HG03521 (cell line): ENCODE measurements at regions not wholly inside any gene's neighbourhood (a gene's known extent, or its start where the extent isn't known, plus 50 kb on each side); places are given as distances from the start of the nearest gene placed in this dataset.
"Not testable (repeated sequence)": the region's sequence is repeated elsewhere in the genome, so short reads cannot be mapped to it uniquely, and the experiment has no call there.

ENCODE experiments used
- ATAC-seq: cut with Tn5 transposase; IDR thresholded peaks from one replicate; pipeline ENCODE4 v1.9.1; 2021; ENCODE audit warnings: mild to moderate bottlenecking, moderate library complexity; ENCODE audit not compliant: unreplicated experiment

DNA sequence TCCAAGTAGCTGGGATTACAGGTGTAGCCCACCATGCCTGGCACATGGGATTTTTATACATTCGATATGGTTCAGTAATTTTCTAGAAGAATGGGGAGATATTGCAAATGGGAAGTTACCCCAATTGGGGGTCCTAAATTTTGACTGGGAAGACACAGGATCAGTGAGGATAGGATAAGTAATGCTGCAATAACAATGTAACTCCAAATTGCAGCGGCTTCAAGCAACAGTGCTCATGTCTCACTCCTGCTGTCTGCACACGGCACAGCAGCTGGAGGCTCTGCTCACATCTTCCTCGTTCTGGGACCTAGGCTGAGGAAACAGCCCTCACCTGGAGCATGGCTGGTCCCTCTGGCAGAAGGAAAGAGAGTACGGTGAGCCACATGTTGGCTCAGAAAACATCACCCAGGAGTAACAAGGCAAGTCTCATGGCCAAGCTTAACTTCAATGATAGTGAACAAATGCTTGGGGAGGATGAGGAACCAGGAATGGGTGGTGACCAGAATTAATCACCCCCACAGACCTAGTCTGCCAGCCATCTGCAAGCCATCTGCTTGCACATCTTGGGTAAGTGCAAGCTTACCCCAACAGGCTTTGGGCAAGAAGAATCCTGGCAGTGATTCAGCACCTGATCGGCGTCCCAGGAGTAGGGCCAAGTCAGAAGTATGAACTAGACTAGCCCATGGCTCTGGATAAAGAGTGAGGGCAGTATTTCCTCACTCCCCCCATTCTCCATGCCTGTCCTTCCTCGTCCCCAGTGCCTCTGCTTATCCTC lies 229.2 kb downstream of the COPRS start:
- no peak for ATAC-seq

DNA sequence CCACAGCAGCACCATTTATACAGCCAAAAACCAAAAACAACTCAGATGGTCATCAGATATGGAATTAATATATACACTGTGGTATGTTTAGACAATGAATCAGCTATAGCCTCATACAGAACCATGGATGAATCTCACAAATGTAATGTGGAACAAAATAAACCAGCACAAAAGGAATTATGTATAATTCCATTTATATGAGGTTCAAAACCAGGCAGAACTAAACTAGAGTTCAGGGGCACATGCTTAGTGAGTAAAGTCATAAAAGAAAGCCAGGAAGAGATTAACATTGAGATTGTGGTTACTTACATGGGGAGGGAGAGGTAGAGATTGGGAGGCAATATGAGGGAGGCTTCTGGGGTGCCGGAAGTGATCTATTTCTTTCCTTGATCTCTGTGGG lies 231.1 kb downstream of the COPRS start:
- no peak for ATAC-seq

DNA sequence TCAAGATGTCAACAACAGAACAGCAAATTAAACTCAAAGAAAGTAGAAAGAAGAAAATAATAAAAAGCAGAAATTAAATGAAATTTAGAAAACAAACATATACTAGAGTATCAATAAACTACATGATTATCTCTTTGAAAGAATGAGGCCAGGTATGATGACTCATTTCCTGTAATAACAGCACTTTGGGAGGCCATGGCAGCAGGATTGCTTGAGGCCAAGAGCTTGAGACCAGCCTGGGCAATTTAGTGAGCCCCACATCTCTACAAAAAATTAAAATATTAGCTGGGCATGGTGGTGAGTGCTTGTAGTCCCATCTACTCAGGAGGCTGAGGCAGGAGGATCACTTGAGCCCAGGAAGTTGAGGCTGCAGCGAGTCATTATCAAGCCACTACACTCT lies 232.5 kb downstream of the RAB11FIP4 start:
- no peak for ATAC-seq

DNA sequence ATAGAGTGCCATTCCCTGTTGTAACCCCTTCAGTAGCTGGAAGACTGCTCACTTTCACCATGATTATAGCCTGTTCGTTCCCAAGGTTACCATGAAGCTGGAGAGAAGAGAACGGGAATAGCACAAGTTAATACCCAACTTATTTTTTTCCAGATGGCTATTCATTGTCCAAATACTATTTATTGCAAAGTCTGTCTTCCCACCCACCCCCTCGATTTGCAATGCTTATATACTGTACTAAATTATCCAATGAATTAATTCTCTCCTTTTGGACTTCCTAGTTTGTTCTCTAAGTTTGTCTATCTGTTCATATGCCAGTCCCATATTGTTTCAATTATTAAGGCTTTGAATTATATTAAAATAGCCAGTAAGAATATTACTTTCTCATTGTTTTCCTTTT lies 231.0 kb downstream of the RAB11FIP4 start:
- no peak for ATAC-seq

DNA sequence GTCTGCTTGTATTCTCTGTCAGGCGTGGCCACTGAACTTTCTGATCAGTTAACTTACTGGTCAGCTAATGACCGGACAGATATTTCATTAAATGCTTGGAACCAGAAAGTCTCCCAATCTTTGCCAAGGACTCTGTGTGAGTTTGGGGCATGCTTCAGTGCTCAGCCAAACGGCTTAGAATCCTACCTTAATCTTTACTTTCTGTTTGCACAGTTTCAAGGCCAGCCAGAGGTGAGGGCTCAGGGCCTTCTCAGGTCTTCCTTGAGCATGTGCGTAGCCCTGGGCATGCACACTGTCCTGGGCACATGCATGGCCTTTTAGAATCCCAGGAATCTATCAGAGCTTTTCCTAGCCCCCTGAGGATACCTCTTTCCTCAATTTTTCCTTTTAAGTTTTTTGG lies 230.1 kb downstream of the RAB11FIP4 start:
- no peak for ATAC-seq

DNA sequence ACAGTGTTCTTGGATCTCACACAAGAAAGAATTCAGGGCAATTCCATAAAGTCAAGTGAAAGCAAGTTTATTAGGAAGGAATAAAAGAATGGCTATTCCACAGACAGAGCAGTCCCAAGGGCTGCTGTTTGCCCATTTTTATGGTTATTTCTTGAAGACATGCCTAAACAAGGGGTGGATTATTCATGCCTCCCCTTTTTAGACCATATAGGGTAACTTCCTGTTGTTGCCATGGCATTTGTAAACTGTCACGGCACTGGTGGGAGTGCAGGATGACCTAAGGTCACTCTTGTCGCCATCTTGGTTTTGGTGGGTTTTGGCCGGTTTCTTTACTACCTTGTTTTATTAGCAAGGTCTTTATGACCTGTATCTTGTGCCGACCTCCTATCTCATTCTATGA lies 219.6 kb downstream of the RAB11FIP4 start:
- not testable (repeated sequence) for ATAC-seq

DNA sequence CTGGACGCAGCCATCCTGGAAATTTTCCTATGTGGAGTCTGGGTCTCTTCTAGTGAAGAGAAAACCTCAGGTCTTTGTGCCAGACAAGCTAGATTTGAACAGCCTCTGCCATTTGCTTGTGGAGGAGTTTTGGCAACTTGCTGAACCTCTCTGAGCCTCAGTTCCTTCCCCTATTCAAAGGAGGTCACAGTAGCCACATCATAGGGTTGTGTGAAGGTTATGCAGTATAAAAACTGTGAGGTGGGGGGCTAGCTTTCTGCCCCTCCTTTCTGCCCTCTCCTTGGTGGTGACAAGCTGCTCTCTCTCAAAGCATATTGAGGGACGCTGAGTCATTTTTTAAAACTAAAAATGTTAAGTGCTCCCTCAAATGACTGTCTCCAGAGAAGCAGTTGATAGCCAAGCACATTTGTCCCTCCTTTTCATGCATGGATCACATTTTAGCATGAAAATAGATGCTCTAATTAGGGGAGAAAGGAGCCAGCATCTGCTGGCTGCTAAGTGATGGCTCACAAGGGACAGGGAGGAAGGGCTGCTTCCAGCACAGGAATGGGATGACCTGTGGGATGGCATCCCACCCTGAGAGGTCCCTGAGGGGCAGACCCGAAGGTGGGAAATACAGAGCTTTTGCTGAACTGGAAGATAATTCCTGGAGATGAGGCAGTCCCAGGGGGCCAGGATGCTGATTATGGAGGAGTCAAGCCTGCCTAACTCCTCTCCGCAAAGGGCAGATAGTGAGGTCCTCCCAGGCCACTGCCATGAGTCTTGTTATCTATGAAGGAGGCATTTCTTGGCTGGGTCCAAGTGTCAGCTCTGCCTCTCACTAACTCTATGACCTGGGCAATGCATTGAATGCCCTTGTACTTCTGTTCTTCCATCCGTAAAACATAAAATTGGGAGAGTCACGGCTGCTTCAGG lies 218.8 kb downstream of the RAB11FIP4 start:
- no peak for ATAC-seq

DNA sequence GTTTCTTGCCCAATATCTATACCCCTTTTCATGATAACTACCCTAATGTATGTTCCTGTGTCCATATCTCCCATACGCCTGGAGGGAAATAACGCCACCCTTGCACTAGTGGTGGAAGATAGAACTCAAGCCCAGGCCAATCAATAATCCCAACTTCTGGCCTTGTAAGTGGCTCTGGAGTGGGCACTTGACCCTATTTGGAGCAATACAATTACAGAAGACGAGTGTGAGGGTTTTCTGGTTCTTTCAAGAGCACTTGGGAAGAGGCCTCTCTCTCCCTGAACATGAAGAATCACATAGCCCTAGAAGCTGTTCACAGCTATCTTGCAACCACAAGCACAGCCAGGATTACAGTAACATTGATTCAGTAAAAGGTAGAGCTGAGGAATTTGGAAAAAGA lies 217.9 kb downstream of the RAB11FIP4 start:
- no peak for ATAC-seq

DNA sequence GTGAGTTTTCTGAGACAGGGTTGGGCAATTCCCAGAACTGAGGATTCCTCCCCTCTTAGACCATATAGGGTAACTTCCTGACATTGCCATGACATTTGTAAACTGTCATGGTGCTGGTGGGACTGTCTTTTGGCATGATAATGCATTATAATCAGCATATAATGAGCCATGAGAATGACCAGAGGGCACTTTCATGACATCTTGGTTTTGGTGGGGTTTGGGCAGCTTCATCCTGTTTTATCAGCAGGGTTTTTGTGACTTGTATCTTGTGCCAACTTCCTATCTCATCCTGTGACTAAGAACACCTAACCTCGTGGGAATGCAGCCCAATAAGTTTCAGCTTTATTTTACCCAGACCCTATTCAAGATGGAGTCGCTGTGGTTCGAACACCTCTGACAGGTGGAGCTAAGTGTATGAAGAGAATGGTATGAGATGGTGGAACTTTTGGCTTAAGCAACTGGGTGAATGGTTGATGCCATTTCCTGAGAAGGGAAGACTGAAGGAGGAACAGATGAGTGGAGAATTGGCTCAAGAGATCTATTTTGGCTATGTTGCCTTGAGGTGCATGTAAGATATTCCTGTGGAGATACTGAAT lies 217.3 kb downstream of the RAB11FIP4 start:
- no peak for ATAC-seq

DNA sequence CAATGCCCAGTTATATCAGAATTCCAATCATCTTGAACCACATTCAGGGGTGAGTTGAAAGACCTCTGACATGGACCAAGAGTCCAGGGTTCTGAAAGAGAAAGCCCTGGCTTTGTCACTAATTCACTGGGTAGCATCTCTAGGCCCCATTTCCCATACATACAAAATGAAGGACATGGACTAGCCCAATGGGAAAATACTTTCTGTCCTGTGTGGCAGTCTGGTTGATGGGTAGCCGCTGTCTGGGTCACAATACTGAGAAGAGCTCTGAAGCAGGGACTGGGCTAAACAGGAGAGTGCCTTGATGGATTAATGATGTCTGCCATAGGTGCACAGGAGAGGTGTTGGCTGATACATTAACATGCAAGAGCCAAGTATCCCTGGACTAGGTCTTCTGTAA lies 214.3 kb downstream of the RAB11FIP4 start:
- ATAC-seq = no peak

DNA sequence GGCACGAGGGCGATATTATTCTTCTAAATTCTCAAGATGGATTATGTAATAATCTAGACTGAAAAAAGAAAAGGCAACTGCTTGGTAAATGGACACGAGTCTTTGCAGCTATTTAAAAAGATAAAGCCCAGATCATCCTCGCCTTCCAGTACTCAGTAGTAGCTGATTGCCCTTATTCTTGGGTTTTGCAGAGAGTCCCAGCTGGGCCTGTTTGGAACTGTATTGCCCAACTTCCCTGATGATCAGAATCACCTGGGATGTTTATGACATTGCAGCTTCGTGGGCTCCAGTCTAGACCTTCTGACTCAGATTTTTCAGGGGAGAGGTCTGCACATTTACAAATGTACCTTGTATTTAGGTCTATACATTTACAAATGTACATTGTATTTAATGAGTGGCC lies 213.5 kb downstream of the RAB11FIP4 start:
- no peak for ATAC-seq

DNA sequence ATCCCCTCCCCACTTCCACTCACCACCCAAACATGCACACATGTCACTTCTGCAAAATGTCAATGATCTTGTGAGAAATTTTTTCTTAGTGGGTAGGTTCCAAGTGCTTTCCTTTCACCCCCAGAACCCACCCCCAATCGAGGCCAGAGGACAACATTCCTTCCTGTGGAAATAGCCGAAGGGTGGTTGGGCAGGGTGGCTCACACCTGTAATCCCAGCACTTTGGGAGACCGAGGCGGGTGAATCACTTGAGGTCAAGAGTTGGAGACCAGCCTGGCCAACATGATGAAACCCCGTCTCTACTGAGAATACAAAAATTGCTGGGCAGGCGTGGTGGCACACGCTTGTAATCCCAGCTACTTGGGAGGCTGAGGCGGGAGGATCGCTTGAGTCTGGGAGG lies 208.7 kb downstream of the RAB11FIP4 start:
- not testable (repeated sequence) for ATAC-seq

DNA sequence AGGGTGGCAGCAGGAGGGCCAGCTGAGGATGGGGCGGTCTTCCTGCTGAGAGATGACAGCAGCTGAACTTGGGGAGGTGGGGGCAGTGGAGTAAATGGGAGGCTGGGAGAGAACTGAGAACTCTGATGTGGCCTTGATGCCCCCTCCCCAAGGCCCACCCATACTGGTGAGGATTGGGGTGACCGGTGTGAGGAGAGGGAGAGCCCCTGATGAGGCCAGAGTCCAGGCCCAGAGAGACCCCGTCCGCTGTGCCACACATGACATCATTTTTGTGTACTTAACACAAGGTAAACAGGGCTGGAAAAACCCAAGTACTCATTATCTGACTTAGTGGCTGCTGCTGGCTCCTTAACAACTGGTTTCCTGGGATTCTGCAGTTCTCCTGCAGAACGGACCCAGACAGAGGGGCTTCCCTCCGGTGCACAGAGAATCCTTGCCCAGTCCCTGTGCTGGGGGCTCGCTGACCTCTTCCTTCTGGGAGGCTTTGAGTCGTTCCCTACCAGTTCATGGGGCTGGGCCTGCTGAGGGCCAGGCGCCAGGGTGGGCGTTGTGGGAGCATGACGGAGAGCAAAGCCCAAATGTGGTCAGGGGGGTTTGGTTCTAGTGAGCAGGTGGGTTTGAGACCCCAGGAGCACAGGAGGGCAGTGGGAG lies 207.6 kb downstream of the RAB11FIP4 start:
- ATAC-seq = no peak

DNA sequence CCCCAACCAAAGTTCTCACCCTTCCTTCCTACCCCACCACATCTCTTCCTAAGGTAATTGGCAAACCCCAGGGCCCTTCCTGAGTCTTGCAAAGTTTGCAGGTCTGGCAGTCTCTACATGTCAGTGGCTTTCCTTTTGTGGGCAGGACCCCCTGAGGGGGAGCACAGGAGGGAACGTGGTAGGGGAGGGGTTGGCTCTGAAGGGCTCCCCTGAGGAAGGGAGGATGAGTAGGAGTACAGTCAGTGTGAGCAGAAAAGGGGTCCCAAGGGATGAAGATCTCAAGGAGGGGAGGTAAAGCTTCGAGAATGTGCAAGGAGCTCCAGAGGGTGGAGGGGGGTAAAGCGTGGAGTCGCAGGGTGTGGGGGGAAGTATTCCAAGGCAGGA lies 206.9 kb downstream of the RAB11FIP4 start:
- no peak for ATAC-seq

DNA sequence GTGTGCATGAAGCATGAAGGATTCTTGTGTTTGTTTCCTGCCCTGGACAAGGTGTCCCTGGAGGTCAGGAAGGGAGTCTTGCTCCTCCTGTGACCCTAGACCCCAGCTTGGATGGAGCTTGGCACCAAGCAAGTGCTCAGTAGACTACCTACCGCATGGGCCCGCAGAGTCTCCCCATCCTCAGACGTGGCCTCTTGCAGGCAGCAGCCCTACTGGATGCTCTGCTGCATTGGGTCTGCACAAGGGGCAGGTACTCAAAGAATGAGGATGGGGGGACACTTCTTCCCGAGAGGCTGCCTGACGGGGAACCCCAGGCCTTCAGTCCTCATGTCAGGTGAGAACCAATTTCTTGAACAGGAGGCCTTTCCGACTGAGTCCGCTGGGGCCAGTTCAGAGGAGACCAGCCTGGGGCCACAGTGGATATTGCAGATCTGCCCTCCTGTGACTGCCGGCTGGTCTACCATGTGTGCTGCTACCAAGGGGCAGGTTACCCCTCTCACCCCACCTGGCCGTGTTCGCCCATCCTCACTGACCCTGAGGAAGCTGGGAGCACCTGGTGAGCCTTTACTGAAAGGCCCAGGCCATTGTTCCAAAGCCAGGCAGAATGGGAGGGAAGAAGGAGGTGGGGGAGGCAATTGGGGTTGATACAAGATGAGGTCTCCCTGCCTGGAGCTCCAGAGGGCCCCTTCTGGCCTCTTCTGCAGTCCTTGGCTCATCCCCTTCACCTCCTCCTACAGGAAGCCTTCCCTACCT lies 206.3 kb downstream of the RAB11FIP4 start:
- no peak for ATAC-seq

DNA sequence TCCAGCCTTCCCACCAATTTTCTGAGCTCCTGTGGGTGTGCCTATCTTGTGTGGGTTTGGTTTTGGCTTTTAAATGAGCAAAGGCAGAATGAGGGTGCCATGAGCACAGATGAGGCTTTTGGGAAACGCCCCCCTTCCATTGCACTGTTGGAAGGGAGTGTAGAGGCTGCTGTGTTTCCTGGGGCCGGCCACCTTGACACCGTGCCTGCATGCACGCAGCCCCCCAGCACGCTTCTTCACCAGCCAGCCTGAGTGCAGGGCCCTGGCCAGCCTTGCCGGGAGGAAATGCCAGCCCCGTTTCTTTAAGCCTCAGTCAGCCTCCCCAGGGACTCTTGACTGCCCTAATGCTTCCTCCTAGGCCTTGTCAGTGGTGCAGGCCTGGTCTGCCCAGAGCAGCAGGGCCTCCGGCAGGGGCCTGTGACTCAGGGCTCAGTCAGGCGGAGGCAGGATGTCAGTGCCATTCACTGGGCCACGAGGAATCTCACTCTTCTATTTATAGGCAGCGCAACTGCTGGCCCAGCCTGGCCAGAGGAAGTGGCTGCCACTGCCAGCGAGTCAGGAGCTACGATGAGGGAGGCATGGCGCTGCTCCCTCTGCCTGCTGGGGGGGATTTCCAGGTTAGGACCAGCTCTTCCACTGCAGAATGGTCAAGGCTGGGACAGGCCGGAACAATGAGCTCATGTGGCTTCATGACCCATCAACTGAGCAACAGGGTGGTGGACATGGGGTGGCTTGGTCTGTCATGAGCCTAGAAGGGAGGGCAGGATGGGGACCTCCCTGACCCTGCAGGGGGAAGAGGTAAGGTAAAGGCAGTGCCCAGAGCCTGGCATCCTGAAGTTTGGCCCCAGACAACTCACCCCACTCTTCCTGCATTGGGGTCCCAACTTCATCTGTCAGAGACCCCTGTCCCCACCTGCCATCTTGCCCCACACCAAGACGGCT lies 205.2 kb downstream of the RAB11FIP4 start:
- peak; percentile 48 for ATAC-seq

DNA sequence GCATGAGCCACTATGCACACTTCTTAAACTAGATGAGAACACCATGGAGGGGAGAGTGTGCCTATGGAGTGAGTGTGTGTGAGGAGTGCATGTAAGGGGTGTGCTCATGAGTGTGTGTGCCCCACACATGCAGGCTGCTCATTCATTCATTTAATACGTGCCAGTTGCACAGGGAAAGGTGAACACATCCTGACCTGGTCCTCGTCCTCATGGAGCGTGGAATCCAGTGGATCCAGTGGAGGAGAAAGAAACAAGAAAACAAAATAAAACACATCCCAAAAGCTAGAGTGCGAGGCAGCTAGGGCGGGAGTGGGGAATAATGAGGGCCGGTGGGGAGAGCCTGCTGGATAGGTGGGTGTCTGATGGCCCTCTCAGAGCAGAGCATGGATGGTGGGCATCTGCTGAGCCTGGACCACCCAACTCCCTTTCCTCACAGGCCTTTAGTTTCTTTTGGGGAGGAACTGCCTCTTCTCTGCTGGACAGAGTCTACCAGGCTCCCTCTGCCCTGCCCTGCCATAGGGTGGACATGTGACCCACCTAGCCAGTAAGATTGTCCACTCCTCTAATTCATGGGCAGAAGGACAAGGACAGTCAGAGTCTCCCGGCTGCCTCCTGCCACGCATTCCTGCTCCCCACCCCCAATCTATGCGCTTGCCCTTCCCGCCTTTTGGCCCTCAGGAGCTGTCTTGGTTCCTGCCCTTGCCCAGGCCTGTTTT lies 204.3 kb downstream of the RAB11FIP4 start:
- no peak for ATAC-seq

DNA sequence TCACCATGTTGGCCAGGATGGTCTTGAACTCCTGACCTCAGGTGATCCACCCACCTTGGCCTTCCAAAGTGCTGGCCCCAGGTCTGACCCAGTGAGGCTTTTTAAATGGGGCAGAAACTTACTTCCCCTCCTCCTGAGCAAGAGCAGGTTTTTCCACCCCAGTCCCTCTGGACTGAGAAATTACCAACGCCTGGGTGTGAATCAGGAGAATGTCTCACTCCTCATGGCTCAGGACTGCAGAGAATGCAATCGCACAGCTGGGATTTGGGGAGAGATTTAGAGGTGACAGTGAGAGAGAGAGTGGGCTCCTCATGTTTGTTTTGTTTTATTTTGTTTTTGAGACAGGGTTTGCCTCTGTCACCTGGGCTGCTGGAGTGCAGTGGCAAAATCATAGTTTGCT lies 203.6 kb downstream of the RAB11FIP4 start:
- no peak for ATAC-seq

DNA sequence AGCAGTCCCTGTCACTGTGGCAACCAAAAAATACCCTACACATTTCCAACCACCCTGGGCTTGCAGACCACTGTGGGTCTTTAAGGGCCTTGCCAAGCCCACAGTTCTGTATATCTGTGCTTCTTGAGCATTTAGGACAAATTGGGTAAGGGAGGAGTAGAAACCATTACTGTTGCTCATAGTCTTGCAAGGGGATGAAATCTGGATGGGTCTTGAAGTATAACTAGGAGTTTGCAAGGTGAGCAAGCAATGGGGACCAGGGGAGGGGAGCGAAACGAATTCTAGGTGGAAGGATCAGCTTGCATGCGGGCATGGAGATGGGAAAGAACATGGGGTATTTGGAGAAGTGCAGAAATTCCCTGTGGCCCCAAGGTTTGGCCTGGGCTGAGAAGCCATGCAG lies 202.9 kb downstream of the RAB11FIP4 start:
- no peak for ATAC-seq
